ENCODE measurements at regions not wholly inside any gene's neighbourhood (a gene's known extent, or its start where the extent isn't known, plus 50 kb on each side); places are given as distances from the start of the nearest gene placed in this dataset.

DNA sequence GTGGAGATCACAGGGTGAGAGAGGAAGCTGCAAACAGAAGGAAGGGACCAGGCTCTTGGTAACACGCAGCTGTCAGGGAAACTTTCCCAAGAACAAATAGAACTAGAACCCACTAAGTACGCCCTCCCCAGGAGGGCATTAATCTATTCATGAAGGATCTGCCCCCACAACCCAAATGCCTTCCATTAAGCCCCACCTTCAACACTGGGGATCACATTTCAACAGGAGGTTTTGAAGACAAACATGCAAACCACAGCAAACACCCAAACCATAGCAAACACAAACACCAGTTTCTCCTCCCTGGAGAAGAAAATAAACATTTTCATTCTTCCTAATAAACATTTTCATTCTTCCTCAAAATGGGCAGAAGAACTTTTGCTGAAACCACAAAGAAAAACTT, 329.6 kb downstream of the EFNB2 start:
- H3K9me3 ChIP-seq (ENCODE audit: control insufficient read depth in 1 of 2, insufficient read depth in 1 of 2, low read depth in 1 of 2, low read length in 2 of 2), result no peaks in the 10 kb centered on the region
- ChIA-PET CTCF (no interaction called here), RAD21 (ENCODE audit: low non-redundant PET in 1 of 2, low total read pairs in 2 of 2, uncharacterized antibody in 2 of 2, unreplicated experiment in 2 of 2) (no interaction called here)

DNA sequence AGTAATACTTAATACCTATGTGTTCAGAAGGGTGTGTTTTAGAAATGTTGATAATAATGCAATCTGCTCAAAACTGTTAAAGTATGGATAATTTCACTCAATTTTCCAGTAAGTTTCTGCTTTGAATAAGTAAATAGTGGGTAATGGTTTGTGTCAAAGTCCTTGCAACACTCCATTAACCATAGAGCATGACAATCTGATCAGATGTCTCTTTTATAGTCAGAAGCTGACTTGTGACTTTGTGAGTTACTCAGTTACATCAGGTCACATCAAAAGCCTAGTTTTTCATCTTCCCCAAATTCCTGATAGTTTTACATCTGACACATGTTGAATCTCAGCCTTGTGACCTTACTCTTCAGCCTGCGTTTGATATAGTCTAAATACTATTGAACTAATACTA, 338.0 kb downstream of the EFNB2 start:
- TF ChIP-seq ATF3 (IDR thresholded peaks at IDR 0.05) (no peak), FOSL1 (IDR thresholded peaks at IDR 0.05; ENCODE audit: low read depth) (no peak), ZFX (IDR thresholded peaks at IDR 0.05) (no peak), CBX3 (IDR thresholded peaks at IDR 0.05; ENCODE audit: low read depth) (no peak), SIN3A (IDR thresholded peaks at IDR 0.05; ENCODE audit: low read depth) (no peak)
- TF ChIP-seq, protein P1, sequence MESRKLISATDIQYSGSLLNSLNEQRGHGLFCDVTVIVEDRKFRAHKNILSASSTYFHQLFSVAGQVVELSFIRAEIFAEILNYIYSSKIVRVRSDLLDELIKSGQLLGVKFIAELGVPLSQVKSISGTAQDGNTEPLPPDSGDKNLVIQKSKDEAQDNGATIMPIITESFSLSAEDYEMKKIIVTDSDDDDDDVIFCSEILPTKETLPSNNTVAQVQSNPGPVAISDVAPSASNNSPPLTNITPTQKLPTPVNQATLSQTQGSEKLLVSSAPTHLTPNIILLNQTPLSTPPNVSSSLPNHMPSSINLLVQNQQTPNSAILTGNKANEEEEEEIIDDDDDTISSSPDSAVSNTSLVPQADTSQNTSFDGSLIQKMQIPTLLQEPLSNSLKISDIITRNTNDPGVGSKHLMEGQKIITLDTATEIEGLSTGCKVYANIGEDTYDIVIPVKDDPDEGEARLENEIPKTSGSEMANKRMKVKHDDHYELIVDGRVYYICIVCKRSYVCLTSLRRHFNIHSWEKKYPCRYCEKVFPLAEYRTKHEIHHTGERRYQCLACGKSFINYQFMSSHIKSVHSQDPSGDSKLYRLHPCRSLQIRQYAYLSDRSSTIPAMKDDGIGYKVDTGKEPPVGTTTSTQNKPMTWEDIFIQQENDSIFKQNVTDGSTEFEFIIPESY (IDR thresholded peaks at IDR 0.05; ENCODE audit: extremely low read depth, insufficient replicate concordance, low read length), result no peak
- POLR2A ChIA-PET, result no interaction called here
- Histone ChIP-seq H3K4me2 (ENCODE audit: low read length) (no peak overlapping the region), H3K27me3 (ENCODE audit: insufficient read depth, low read length) (no peaks in the 10 kb centered on the region), H3K27ac (ENCODE audit: low read depth, low read length) (no peak overlapping the region), H3K4me1 (ENCODE audit: control insufficient read depth in 1 of 2, insufficient read depth in 2 of 2, low read length in 2 of 2) (no peaks in the 10 kb centered on the region), H3K4me3 (replicated peaks in 1 of 2; ENCODE audit: low read depth in 1 of 2, low read length in 2 of 2) (no peak overlapping the region), H3K9me2 (ENCODE audit: insufficient read depth) (no peaks in the 10 kb centered on the region), H3K9me3 (ENCODE audit: control insufficient read depth in 1 of 2, insufficient read depth in 1 of 2, low read depth in 1 of 2, low read length in 2 of 2) (no peaks in the 10 kb centered on the region), H3K36me3 (ENCODE audit: control insufficient read depth in 1 of 2, insufficient read depth in 2 of 2, low read length in 2 of 2) (no peaks in the 10 kb centered on the region), H4K20me1 (ENCODE audit: insufficient read depth) (no peaks in the 10 kb centered on the region), H3K9ac (ENCODE audit: low read length) (no peak overlapping the region), H2AFZ (ENCODE audit: low read depth, low read length, poor library complexity, severe bottlenecking) (no peak overlapping the region), H3K79me2 (ENCODE audit: insufficient read depth, low read length) (no peaks in the 10 kb centered on the region)
- ATAC-seq (no peak), DNase-seq (ENCODE audit: low read depth, low spot score) (no peak)
- intact Hi-C loops (cut with micrococcal nuclease), result no loop called here
- CTCF ChIA-PET, result no interaction called here
- no TSS peak for BruUV-seq (replicated peaks)
- RAD21 ChIA-PET (ENCODE audit: low non-redundant PET in 1 of 2, low total read pairs in 2 of 2, uncharacterized antibody in 2 of 2, unreplicated experiment in 2 of 2), result no interaction called here

More for the DNA sequence above, 329.6 kb downstream of the EFNB2 start:
- no peak overlapping the region for H3K9ac ChIP-seq (ENCODE audit: low read length)
- H3K9me2 ChIP-seq (ENCODE audit: insufficient read depth), result no peaks in the 10 kb centered on the region
- intact Hi-C loops (cut with micrococcal nuclease), result no loop called here
- H2AFZ ChIP-seq (ENCODE audit: low read depth, low read length, poor library complexity, severe bottlenecking), result no peak overlapping the region
- DNase-seq (ENCODE audit: low read depth, low spot score) (no peak), ATAC-seq (no peak)
- H3K36me3 ChIP-seq (ENCODE audit: control insufficient read depth in 1 of 2, insufficient read depth in 2 of 2, low read length in 2 of 2), result no peaks in the 10 kb centered on the region
- POLR2A ChIA-PET, result interaction anchor here (0.6 kb wide), 1 partner anchor 15 kb away, joined by 3 read pairs; no protein-coding TSS in a partner anchor
- BruUV-seq (replicated peaks), result no TSS peak
- H3K4me3 ChIP-seq (replicated peaks in 1 of 2; ENCODE audit: low read depth in 1 of 2, low read length in 2 of 2), result no peak overlapping the region
- H3K4me2 ChIP-seq (ENCODE audit: low read length), result no peak overlapping the region
- H4K20me1 ChIP-seq (ENCODE audit: insufficient read depth), result no peaks in the 10 kb centered on the region
- no peak for TF ChIP-seq CBX3 (IDR thresholded peaks at IDR 0.05; ENCODE audit: low read depth)
- no peak for TF ChIP-seq RAD21 (IDR thresholded peaks at IDR 0.05; ENCODE audit: low read depth)
- TF ChIP-seq POLR2AphosphoS5 (IDR thresholded peaks at IDR 0.05; ENCODE audit: low read depth, low read length), result no peak
- no peak for TF ChIP-seq ZNF274 (IDR thresholded peaks at IDR 0.05; ENCODE audit: low read depth, low read length)
- no peak for TF ChIP-seq TCF7L2 (IDR thresholded peaks at IDR 0.05; ENCODE audit: borderline replicate concordance, extremely low read depth, insufficient read depth, insufficient read length)
- TF ChIP-seq FOSL1 (IDR thresholded peaks at IDR 0.05; ENCODE audit: low read depth), result no peak
- H3K4me1 ChIP-seq (ENCODE audit: control insufficient read depth in 1 of 2, insufficient read depth in 2 of 2, low read length in 2 of 2), result peaks cover 0 to 3% of the 10 kb centered on the region in 2 experiments; a peak in 2 of 4 replicates
- no peaks in the 10 kb centered on the region for H3K27me3 ChIP-seq (ENCODE audit: insufficient read depth, low read length)
- H3K27ac ChIP-seq (ENCODE audit: low read depth, low read length), result no peak overlapping the region
- no peaks in the 10 kb centered on the region; the same call in 1 of the 2 replicates for H3K79me2 ChIP-seq (ENCODE audit: insufficient read depth, low read length)

Measured in HCT116 (cell line).